HG03460 (cell line): ENCODE measurements at regions not wholly inside any gene's neighbourhood (a gene's known extent, or its start where the extent isn't known, plus 50 kb on each side); places are given as distances from the start of the nearest gene placed in this dataset.
"Not testable (repeated sequence)": the region's sequence is repeated elsewhere in the genome, so short reads cannot be mapped to it uniquely, and the experiment has no call there.

Experiments used
- ATAC-seq: cut with Tn5 transposase; IDR thresholded peaks from one replicate; pipeline ENCODE4 v1.9.1; 2021; ENCODE audit not compliant: unreplicated experiment

DNA sequence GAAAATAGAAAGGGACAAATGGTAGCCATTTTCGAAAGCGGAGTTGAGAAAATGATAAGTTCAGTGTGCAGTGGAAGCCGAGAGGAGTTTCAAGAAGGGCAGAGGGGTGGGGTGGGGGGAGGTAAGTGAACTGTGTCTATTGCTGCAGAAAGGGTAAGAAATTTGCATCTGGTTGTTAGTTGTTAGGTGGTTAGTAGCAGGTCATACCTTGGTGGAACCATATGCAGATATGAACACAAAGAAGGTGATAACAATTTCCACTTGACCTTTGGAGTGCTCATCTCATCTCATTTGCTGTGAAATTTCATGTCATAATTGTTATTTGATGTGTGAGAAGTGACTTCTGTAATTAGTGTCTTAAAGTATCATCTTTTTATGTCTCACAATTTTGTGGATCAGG is 288.2 kb downstream of the QKI start:
- ATAC-seq = no peak

GRCh38 chr6:163701762-163702161 is 287.2 kb downstream of the QKI start:
- no peak for ATAC-seq

- no peak for ATAC-seq
Observed at GRCh38 chr6:163698086-163698485, 283.6 kb downstream of the QKI start.

- ATAC-seq = not testable (repeated sequence)
Observed at GRCh38 chr6:163696311-163696710, 281.8 kb downstream of the QKI start.

GRCh38 chr6:163695414-163695864 is 280.9 kb downstream of the QKI start:
- ATAC-seq = no peak

DNA sequence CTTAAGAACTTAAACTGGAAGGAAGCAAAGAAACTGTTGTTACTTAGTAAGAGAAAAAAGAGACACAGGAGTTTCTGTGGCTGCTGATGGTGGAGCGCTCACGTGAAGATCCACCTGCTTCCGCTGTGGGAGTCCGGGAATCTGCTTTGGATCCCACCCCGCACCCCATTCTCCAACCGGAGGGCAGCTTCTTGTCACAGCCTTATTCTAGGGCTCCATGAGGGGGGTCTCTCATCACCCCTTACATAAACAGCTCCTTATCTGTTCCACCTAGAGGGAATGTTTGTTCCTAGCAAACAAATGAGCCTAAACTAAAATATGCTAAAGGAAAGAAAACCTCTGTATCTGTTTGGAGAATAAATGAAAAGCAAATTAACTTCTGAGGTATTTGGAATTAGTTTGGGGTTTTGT is 280.5 kb downstream of the QKI start:
- ATAC-seq = no peak

DNA sequence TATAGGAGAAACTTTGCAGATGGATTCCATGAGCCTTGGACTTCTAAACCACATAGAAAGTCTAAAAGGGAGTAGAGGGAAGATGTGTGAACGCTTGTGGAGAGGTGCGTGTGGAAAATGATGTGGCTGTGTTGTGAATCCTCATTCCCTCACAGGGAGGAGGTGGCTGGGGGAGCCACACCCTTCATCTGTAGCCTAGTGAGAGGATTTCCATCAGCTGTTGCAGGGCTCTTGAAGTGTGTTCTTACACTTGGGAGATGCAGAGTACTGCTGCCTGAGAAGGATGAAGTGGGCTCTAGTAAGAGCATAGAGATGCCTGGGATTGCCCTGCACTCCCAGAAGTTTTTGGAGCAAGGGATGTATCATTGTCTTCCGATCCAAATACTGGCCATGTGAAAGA is 279.6 kb downstream of the QKI start:
- no peak for ATAC-seq

GRCh38 chr6:163691049-163691448 is 276.5 kb downstream of the QKI start:
- ATAC-seq = no peak

GRCh38 chr6:163688739-163689362 is 274.3 kb downstream of the QKI start:
- no peak for ATAC-seq

GRCh38 chr6:163687075-163687474 is 272.6 kb downstream of the QKI start:
- no peak for ATAC-seq

DNA sequence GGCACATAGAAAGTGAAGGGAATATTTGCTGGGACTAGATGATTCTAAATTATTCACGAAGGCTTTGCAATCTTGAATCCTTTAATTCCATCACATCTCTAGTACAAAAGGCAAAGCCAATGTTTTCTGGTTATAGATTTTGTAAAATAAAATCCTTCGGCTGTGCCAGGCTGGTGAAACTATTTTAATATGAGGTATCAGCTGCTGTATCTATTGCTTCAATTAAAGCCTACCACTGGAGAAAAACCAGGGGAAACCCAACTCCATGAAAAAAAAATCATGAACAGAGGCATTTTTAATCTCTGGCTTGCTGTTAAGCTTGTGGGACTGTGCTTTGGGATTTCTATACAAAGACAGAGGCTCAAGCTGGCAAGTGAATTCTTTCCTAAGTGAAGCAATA is 271.8 kb downstream of the QKI start:
- no peak for ATAC-seq

DNA sequence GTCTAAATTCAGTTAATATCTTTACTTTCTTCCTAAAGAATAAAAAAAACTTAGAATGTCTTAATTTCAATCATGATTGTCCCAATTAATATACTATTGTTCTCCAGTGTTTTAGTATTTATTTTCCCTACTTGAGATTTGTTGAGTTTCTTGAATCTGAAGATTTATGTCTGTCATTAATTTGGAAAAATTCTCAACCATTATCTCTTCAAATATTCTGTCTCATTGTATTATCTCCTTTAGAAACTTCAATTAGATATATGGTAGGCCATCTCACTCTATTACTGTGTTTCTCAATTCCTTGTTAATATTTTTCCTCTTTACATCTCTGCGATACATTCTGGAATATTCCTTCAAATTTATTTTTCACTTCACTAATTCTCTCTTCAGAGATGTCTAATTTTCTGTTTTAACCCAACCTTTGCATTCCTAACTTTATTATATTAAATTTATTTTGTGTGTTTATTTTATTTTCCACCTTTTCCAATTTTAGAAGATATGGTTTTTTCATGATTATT is 268.6 kb downstream of the QKI start:
- no peak for ATAC-seq

- no peak for ATAC-seq
Observed at GRCh38 chr6:163679753-163680152, 265.2 kb downstream of the QKI start.

DNA sequence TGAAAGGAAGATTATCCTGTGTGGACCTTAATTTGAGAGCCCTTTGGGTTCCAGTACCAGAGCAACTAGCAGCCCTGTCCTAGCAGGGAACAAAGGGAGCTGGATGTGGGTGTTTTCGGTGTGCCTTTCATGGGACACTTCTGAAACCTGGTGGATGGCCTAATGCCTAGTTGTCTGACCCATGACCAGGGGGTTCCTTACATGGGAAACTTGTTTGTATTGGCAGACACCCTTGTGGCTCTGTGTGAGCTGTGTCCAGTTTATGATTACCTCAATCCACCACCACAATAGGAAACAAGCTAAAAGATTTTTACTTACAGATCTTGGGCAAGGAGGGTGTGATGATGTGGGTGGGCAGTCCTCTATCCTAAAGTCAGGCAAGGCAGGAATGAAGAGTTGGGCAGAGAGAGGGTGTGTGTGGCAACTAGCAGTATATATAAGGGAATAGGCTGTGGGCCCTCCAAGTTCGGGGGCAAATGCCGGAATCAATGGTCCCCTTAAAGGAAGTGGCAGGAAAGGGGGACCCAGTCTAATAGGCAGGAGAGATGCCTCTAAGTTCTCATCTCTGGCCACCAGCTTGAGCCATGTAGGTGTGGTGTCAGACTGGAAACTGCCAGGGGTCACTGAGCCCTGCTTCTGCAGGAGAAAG is 264.6 kb downstream of the QKI start:
- ATAC-seq = no peak

- no peak for ATAC-seq
Observed at GRCh38 chr6:163675611-163676010, 261.1 kb downstream of the QKI start.

DNA sequence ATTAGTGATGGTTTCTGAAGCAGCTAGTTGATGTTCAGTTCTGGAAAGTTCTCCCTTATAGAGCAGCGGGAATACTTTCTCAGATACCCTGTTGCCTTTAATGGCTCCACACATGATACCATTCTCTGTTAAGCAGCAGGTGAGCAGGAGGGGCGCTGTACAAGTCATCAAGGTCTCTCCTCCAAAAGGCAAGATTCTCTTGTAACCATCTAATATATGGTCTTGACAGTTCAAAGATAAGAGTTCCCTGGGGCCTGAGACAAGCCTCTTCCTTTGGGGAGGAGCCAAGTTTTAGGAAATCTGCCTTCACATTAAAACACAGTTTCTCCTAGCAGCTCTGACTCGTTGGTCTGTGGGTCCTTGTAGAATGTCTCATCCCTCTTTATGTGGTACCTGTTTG is 258.2 kb downstream of the QKI start:
- no peak for ATAC-seq

- ATAC-seq = no peak
Observed at GRCh38 chr6:163671791-163672190, 257.3 kb downstream of the QKI start.

GRCh38 chr6:163671355-163671754 is 256.8 kb downstream of the QKI start:
- no peak for ATAC-seq

DNA sequence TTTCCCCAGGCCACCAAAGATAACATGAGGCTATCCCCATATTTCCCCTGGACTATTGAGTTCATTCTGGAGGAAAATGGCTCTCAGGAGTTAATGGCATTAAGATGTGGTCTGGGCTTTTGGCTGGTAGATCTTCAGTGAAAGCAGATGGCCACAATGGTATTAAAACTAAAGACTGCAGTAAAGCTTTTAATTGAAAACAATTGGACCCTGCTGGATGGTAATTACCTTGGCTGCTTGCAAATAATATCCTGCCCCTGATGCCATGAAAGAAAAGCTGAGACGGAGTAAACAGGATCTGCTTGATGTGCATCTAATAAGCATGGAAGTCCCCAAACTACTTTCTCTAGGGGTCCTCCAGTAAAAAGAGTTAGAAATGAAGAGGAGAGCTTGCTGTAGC is 255.8 kb downstream of the QKI start:
- no peak for ATAC-seq

DNA sequence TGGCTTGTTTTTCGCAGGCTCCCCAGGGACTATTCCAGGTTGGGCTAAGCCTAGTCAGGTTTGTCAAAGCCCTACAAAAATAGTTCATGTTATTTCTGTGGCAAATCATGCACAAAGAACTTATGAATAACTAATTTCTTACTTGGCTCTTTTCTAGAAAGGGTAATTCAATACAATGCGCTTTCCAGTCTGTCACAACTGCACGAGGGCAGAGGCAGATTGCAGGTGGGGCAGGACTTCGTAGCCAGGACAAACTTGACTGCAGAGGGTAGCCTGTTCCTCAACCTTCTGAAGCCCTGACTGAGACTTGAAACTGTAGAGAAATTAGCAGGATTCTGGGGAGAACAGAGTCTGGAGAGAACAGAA is 253.5 kb downstream of the QKI start:
- no peak for ATAC-seq

- peak; percentile 98 for ATAC-seq
Observed at GRCh38 chr6:163667372-163668060, 253.0 kb downstream of the QKI start.

- ATAC-seq = no peak
Observed at GRCh38 chr6:163665464-163665863, 250.9 kb downstream of the QKI start.
